KMS-11 (cell line): ENCODE measurements at regions not wholly inside any gene's neighbourhood (a gene's known extent, or its start where the extent isn't known, plus 50 kb on each side); places are given as distances from the start of the nearest gene placed in this dataset.

ENCODE experiments used
- H2AFZ ChIP-seq: fragments of 200-600 bp; sonication (generic); 2 replicates; pipeline ENCODE4 v1.6.1; 2016; ENCODE audit warnings: antibody characterized with exemption, mixed run types, low read depth
- H3K27ac ChIP-seq: fragments of 200-600 bp; sonication (generic); 2 replicates; pipeline ENCODE4 v1.6.1; 2016; ENCODE audit warnings: mild to moderate bottlenecking, mixed run types
- H3K27me3 ChIP-seq: fragments of 200-600 bp; sonication (generic); 2 replicates; pipeline ENCODE4 v1.6.1; 2017; ENCODE audit warnings: mild to moderate bottlenecking, low read depth, mixed run types, moderate library complexity; ENCODE audit not compliant: insufficient read depth
- H3K36me3 ChIP-seq: fragments of 200-600 bp; sonication (generic); 2 replicates; pipeline ENCODE4 v1.6.1; 2017; ENCODE audit warnings: mild to moderate bottlenecking, mixed run types; ENCODE audit not compliant: insufficient read depth
- H3K4me1 ChIP-seq: fragments of 200-600 bp; sonication (generic); 2 replicates; pipeline ENCODE4 v1.6.1; 2016; ENCODE audit warnings: mild to moderate bottlenecking, low read depth, mixed run types; ENCODE audit not compliant: poor library complexity, severe bottlenecking
- H3K4me2 ChIP-seq: fragments of 200-600 bp; sonication (generic); 2 replicates; pipeline ENCODE4 v1.7.0; 2016; ENCODE audit warnings: mild to moderate bottlenecking, mixed run types
- H3K4me3 ChIP-seq: fragments of 200-600 bp; sonication (generic); IDR thresholded peaks from 2 replicates; pipeline ENCODE4 v1.6.1; 2017; ENCODE audit warnings: low read depth, low read length, mixed read lengths; ENCODE audit not compliant: insufficient read depth
- H3K79me2 ChIP-seq: fragments of 200-600 bp; sonication (generic); 2 replicates; pipeline ENCODE4 v1.6.1; 2016; ENCODE audit warnings: low read depth, mixed run types; ENCODE audit not compliant: insufficient read depth
- H3K9ac ChIP-seq: fragments of 200-600 bp; sonication (generic); 2 replicates; pipeline ENCODE4 v1.6.1; 2016; ENCODE audit warnings: mild to moderate bottlenecking, mixed run types
- H4K20me1 ChIP-seq: fragments of 200-600 bp; sonication (generic); 2 replicates; pipeline ENCODE4 v1.6.1; 2016; ENCODE audit warnings: mild to moderate bottlenecking, mixed run types; ENCODE audit not compliant: insufficient read depth
- TF ChIP-seq, protein P1 (sequence below): fragments of 200-600 bp; sonication (generic); conservative IDR thresholded peaks from 2 replicates; pipeline ENCODE4 v1.6.1; 2017; ENCODE audit warnings: low read depth, mild to moderate bottlenecking, antibody characterized with exemption, low read length, moderate library complexity, mixed read lengths

DNA sequence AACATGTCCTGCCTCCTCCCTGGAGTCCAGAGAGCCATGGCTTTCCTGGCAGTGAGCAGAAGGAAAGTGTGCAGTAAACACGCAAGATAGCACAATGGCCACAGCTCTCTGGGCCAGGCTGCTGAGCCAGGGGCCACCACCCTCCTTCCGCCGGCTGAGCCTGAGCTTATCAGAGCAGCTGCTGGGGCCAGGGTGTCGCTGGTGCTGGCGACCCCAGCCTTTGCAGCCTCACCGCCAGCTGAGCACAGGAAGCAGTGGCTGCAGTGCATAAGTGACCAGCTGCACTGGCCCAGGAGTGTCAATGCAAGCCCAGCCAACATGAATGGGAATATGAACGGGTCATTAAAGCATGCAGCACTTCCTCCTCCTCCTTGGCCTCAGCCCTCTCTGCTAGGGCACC is 172.0 kb downstream of the ZFP36L2 start:
- H2AFZ ChIP-seq: no peak overlapping the region
- H3K27me3 ChIP-seq: no peaks in the 10 kb centered on the region
- H3K4me1 ChIP-seq: no peaks in the 10 kb centered on the region

DNA sequence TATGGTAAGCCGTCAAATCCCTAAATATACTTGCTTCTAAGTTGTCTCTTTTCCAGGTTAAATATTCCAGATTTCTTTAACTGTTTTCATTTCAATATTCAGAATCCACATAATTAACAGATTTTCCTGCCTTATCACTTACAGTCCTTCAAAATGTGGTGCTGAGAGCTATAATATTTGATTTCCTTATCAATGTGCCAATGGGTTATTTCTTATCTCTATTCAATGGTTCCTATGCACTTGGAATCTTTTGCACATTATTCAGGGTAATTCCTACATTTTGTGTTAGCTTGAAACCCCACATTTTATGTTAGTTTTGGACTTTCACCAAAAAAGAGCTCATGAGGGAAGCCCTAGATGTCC is 173.5 kb downstream of the ZFP36L2 start:
- H3K4me3 ChIP-seq: no peak overlapping the region
- no peaks in the 10 kb centered on the region for H3K36me3 ChIP-seq
- no peak overlapping the region for H2AFZ ChIP-seq
- H3K4me1 ChIP-seq: no peaks in the 10 kb centered on the region
- H3K27me3 ChIP-seq: no peaks in the 10 kb centered on the region
- no peaks in the 10 kb centered on the region for H3K79me2 ChIP-seq
- no peak overlapping the region for H3K27ac ChIP-seq
- TF ChIP-seq, protein P1, sequence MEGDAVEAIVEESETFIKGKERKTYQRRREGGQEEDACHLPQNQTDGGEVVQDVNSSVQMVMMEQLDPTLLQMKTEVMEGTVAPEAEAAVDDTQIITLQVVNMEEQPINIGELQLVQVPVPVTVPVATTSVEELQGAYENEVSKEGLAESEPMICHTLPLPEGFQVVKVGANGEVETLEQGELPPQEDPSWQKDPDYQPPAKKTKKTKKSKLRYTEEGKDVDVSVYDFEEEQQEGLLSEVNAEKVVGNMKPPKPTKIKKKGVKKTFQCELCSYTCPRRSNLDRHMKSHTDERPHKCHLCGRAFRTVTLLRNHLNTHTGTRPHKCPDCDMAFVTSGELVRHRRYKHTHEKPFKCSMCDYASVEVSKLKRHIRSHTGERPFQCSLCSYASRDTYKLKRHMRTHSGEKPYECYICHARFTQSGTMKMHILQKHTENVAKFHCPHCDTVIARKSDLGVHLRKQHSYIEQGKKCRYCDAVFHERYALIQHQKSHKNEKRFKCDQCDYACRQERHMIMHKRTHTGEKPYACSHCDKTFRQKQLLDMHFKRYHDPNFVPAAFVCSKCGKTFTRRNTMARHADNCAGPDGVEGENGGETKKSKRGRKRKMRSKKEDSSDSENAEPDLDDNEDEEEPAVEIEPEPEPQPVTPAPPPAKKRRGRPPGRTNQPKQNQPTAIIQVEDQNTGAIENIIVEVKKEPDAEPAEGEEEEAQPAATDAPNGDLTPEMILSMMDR: no peak
- no peak overlapping the region for H3K9ac ChIP-seq
- no peak overlapping the region for H3K4me2 ChIP-seq
- H4K20me1 ChIP-seq: no peaks in the 10 kb centered on the region

More for the DNA sequence above, 172.0 kb downstream of the ZFP36L2 start:
- Histone ChIP-seq H3K4me3 (no peak overlapping the region), H4K20me1 (no peaks in the 10 kb centered on the region), H3K36me3 (no peaks in the 10 kb centered on the region), H3K4me2 (no peak overlapping the region), H3K9ac (no peak overlapping the region), H3K27ac (no peak overlapping the region), H3K79me2 (no peaks in the 10 kb centered on the region)
- TF ChIP-seq, protein P1: no peak

DNA sequence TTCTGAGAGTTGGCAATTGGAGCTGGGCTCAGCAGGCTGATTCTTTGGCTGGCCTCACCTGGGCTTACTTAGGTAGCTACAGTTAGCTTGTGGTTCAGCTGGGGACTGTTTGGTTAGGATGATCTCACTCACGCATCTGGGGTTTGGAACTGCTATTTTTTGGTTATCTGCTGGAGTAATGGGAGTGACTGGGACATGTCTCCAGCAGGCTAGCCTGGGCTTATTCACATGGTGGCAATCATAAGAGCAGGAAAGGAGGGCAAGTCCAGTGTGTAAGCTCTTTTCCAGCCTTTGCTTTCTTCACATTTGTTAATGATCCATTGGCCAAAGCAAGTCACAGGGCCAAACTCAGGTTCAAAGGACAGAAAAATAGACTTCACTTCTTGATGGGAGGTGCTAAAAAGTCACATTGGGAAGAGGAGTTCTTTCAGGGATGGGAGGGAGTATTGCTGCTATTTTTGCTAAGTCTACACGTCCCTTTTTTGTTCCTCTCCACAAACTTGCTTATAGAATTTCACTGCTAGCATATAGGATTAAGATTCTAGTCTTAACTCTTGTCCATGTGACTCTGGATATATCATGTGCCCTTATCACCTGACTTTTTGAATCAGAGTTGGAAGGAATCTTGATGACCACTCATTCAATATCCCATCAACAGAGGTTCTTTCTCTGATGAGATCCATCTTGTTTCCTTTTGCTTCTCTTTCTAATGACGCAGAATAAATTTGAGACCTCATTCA is 174.0 kb downstream of the ZFP36L2 start:
- Histone ChIP-seq H3K4me3 (no peak overlapping the region), H3K27ac (no peak overlapping the region), H3K36me3 (no peaks in the 10 kb centered on the region), H2AFZ (no peak overlapping the region), H3K4me2 (no peak overlapping the region), H3K4me1 (no peaks in the 10 kb centered on the region), H4K20me1 (no peaks in the 10 kb centered on the region), H3K27me3 (no peaks in the 10 kb centered on the region), H3K79me2 (no peaks in the 10 kb centered on the region), H3K9ac (no peak overlapping the region)
- TF ChIP-seq, protein P1: no peak

DNA sequence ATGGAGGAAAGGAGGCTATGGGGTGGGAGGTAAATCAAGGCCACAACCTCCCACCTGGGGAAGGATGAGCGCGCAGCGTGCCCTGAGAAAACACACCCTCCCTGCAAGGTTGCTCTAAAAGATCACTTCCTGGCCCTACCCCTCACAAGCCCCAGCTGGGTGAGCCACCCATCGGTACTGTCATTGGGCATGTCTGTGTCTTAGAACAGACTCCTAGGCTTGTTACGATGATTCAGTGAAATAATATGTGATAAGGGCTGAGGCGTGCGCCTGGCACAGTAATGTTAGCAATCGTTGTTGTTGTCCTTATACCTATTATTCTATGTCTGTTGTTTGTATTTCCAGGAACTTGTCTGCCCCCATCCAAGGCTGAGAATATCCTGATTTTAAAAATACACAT is 175.1 kb downstream of the ZFP36L2 start:
- Histone ChIP-seq H3K79me2 (no peaks in the 10 kb centered on the region), H4K20me1 (no peaks in the 10 kb centered on the region), H3K27ac (no peak overlapping the region), H3K4me2 (no peak overlapping the region), H3K4me3 (no peak overlapping the region), H3K9ac (no peak overlapping the region), H2AFZ (no peak overlapping the region), H3K4me1 (no peaks in the 10 kb centered on the region), H3K36me3 (no peaks in the 10 kb centered on the region), H3K27me3 (no peaks in the 10 kb centered on the region)
- TF ChIP-seq, protein P1: no peak
